Panc1 (cell line): ENCODE measurements at regions not wholly inside any gene's neighbourhood (a gene's known extent, or its start where the extent isn't known, plus 50 kb on each side); places are given as distances from the start of the nearest gene placed in this dataset.

Source experiments
- ATAC-seq: fragments of 200-7000 bp; cut with Tn5 transposase; 2 replicates; pipeline ENCODE4 v1.9.1; 2020; ENCODE audit warnings: mild to moderate bottlenecking, moderate library complexity
- BruUV-seq: library from RNA; stranded (reverse); fragments of 400-500 nt; replicated peaks from 2 replicates; lab custom pipeline; 2021; lab: Mats Ljungman, UMichigan
- CTCF ChIA-PET: fragments of 300-600 bp; sonication (Branson Sonifier 250); formaldehyde crosslinking; loops from one replicate; lab custom pipeline; 2022; ENCODE audit warnings: antibody characterized with exemption; lab: Charles Lee
- POLR2A ChIA-PET: fragments of 300-600 bp; sonication (Branson Sonifier 250); formaldehyde crosslinking; loops from one replicate; lab custom pipeline; 2022; ENCODE audit warnings: antibody characterized with exemption; lab: Charles Lee
- DNase-seq: peaks from one replicate; pipeline ENCODE4 v3.0.0-alpha.2; 2010; ENCODE audit warnings: low read depth, low spot score
- H3K27ac ChIP-seq: 2 replicates; pipeline ENCODE4 v1.5.1; 2011; ENCODE audit warnings: mild to moderate bottlenecking, low read length, inconsistent platforms
- H3K27me3 ChIP-seq: fragments of 200-500 bp; sonication (Bioruptor generic); 2 replicates; pipeline ENCODE4 v1.6.0; 2014; ENCODE audit warnings: low read length, inconsistent platforms; ENCODE audit not compliant: control insufficient read depth, insufficient read depth
- H3K36me3 ChIP-seq: fragments of 200-500 bp; sonication (Bioruptor generic); 2 replicates; pipeline ENCODE4 v1.5.1; 2014; ENCODE audit warnings: inconsistent platforms, mild to moderate bottlenecking, low read length, moderate library complexity; ENCODE audit not compliant: control insufficient read depth, insufficient read depth
- H3K4me1 ChIP-seq: 2 replicates; pipeline ENCODE4 v1.5.1; 2011; ENCODE audit warnings: inconsistent platforms, mild to moderate bottlenecking, low read length, moderate library complexity; ENCODE audit not compliant: control insufficient read depth, insufficient read depth
- H3K4me3 ChIP-seq, 2 experiments: 2 replicates each; pipeline ENCODE4 v1.5.1; 2011 to 2012; ENCODE audit warnings: low read depth in 2 of 2, low read length in 2 of 2, mild to moderate bottlenecking in 2 of 2, inconsistent platforms in 1 of 2, moderate library complexity in 1 of 2
- H3K9me3 ChIP-seq: fragments of 200-500 bp; sonication (Bioruptor generic); 2 replicates; pipeline ENCODE4 v1.5.1; 2014; ENCODE audit warnings: low read depth, mild to moderate bottlenecking, inconsistent platforms, low read length, moderate library complexity; ENCODE audit not compliant: control insufficient read depth, insufficient read depth
- POLR2AphosphoS5 ChIP-seq: IDR thresholded peaks from 2 replicates; pipeline ENCODE4 v1.6.1; 2012; ENCODE audit warnings: mild to moderate bottlenecking, low read depth, low read length, moderate library complexity
- SIN3A ChIP-seq: IDR thresholded peaks from 2 replicates; pipeline ENCODE4 v1.6.1; 2012; ENCODE audit warnings: low read depth, mild to moderate bottlenecking, low read length, moderate library complexity, borderline replicate concordance; ENCODE audit not compliant: insufficient read depth
- TCF7L2 ChIP-seq: IDR thresholded peaks from 2 replicates; pipeline ENCODE4 v1.6.1; 2011; ENCODE audit warnings: mild to moderate bottlenecking, low read depth, low read length, inconsistent platforms
- in situ Hi-C: cut with HindIII; loops from 2 replicates; pipeline ENCODE4 v1.10.0; 2016; ENCODE audit warnings: low sequenced_read_pairs, low pct_unique_long_range_greater_than_20kb
- intact Hi-C: fragments of 100-400 bp; cut with micrococcal nuclease; formaldehyde crosslinking; loops from one replicate; pipeline ENCODE4 v1.10.0; 2022; ENCODE audit not compliant: unreplicated experiment
- TF ChIP-seq, protein P1 (sequence below): fragments of 450-650 bp; IDR thresholded peaks from 2 replicates; pipeline ENCODE4 v1.5.1; 2017; ENCODE audit warnings: mild to moderate bottlenecking
- TF ChIP-seq, protein P2 (sequence below), 2 experiments: IDR thresholded peaks; 2 replicates each; pipeline ENCODE4 v1.6.1; 2011 to 2012; ENCODE audit warnings: low read depth in 2 of 2, control low read depth in 1 of 2, low read length in 1 of 2, mild to moderate bottlenecking in 1 of 2, moderate library complexity in 1 of 2; ENCODE audit not compliant: insufficient read depth in 1 of 2

DNA sequence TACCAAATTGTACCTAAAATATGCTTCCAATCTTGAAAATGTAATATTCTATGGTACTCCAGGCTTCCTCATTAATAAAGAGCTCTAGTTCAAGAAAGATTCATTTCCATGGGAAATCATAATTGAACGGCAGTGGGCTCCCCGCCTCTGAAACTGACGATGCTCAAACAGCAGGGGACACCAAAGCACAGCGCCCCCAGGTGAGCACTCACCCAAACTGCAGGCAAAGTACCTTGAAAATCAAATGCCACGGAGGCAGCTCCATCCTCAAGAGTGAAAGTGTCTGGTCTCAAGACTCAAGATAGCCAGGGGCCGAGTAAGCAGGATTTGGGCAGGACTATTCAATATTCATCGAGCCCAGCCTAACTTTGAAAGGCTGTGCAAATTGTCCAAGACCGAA lies 217.4 kb upstream of the TNRC6C start:
- TF ChIP-seq SIN3A (no peak), TCF7L2 (no peak), POLR2AphosphoS5 (no peak)
- TF ChIP-seq, protein P1, sequence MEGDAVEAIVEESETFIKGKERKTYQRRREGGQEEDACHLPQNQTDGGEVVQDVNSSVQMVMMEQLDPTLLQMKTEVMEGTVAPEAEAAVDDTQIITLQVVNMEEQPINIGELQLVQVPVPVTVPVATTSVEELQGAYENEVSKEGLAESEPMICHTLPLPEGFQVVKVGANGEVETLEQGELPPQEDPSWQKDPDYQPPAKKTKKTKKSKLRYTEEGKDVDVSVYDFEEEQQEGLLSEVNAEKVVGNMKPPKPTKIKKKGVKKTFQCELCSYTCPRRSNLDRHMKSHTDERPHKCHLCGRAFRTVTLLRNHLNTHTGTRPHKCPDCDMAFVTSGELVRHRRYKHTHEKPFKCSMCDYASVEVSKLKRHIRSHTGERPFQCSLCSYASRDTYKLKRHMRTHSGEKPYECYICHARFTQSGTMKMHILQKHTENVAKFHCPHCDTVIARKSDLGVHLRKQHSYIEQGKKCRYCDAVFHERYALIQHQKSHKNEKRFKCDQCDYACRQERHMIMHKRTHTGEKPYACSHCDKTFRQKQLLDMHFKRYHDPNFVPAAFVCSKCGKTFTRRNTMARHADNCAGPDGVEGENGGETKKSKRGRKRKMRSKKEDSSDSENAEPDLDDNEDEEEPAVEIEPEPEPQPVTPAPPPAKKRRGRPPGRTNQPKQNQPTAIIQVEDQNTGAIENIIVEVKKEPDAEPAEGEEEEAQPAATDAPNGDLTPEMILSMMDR, result no peak; the same call in none of the 2 replicates
- TF ChIP-seq, protein P2, sequence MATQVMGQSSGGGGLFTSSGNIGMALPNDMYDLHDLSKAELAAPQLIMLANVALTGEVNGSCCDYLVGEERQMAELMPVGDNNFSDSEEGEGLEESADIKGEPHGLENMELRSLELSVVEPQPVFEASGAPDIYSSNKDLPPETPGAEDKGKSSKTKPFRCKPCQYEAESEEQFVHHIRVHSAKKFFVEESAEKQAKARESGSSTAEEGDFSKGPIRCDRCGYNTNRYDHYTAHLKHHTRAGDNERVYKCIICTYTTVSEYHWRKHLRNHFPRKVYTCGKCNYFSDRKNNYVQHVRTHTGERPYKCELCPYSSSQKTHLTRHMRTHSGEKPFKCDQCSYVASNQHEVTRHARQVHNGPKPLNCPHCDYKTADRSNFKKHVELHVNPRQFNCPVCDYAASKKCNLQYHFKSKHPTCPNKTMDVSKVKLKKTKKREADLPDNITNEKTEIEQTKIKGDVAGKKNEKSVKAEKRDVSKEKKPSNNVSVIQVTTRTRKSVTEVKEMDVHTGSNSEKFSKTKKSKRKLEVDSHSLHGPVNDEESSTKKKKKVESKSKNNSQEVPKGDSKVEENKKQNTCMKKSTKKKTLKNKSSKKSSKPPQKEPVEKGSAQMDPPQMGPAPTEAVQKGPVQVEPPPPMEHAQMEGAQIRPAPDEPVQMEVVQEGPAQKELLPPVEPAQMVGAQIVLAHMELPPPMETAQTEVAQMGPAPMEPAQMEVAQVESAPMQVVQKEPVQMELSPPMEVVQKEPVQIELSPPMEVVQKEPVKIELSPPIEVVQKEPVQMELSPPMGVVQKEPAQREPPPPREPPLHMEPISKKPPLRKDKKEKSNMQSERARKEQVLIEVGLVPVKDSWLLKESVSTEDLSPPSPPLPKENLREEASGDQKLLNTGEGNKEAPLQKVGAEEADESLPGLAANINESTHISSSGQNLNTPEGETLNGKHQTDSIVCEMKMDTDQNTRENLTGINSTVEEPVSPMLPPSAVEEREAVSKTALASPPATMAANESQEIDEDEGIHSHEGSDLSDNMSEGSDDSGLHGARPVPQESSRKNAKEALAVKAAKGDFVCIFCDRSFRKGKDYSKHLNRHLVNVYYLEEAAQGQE (IDR thresholded peaks at IDR 0.05; ENCODE audit: insufficient read depth in 1 of 2, low read depth in 2 of 2, low read length in 1 of 2), result no peak
- 0 out of 2 replicates have a peak, but pooled peaks cover 3% of the 10 kb centered on the region for H3K27me3 ChIP-seq
- no peak overlapping the region for H3K4me3 ChIP-seq
- H3K27ac ChIP-seq, result no peak overlapping the region
- H3K9me3 ChIP-seq, result no peaks in the 10 kb centered on the region
- no TSS peak for BruUV-seq
- H3K36me3 ChIP-seq, result no peaks in the 10 kb centered on the region
- in situ Hi-C loops (no loop called here), intact Hi-C loops (no loop called here)
- ChIA-PET CTCF (no interaction called here), POLR2A (no interaction called here)
- DNase-seq (no peak), ATAC-seq (no peak)
- peaks cover 8% of the 10 kb centered on the region; the same call in 1 of the 2 replicates for H3K4me1 ChIP-seq

DNA sequence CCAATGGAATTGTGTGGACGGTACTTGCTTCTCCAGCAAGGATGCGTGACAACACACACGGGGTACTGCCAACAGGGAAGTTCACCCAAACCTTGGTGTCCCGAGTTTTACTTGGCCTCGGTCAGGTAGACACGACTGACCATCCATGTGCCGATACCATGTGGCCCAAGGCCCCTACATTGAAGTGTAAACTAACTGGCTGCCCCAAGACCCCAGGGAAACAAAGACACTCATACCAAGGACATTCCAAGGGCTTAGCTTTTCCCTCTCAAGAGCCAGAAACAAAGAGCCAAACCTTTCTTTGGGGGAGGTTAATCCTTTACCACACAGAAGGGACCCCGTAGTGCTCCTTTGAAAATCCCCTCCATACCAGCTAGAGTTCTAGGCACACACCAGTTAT lies 215.9 kb upstream of the TNRC6C start:
- ChIA-PET POLR2A (interaction anchor here (0.6 kb wide), 1 partner anchor 103 kb away, joined by 12 read pairs; no protein-coding TSS in a partner anchor), CTCF (no interaction called here)
- no peaks in the 10 kb centered on the region for H3K36me3 ChIP-seq
- H3K27ac ChIP-seq, result no peak overlapping the region
- TF ChIP-seq SIN3A (no peak), TCF7L2 (no peak), POLR2AphosphoS5 (no peak)
- TF ChIP-seq, protein P1, result no peak
- TF ChIP-seq, protein P2 (IDR thresholded peaks at IDR 0.05; ENCODE audit: insufficient read depth in 1 of 2, low read depth in 2 of 2, low read length in 1 of 2), result no peak
- H3K4me3 ChIP-seq, result no peak overlapping the region
- intact Hi-C loops, result no loop called here
- BruUV-seq, result no TSS peak
- no peak for ATAC-seq
- H3K27me3 ChIP-seq, result 0 out of 2 replicates have a peak, but pooled peaks cover 3% of the 10 kb centered on the region
- in situ Hi-C loops, result no loop called here
- no peaks in the 10 kb centered on the region for H3K9me3 ChIP-seq
- DNase-seq, result no peak
- H3K4me1 ChIP-seq, result peaks cover 8% of the 10 kb centered on the region; the same call in 1 of the 2 replicates
